Naive thymus-derived CD4-positive, alpha-beta T cell (primary cell): ENCODE measurements at regions not wholly inside any gene's neighbourhood (a gene's known extent, or its start where the extent isn't known, plus 50 kb on each side); places are given as distances from the start of the nearest gene placed in this dataset.
"Not testable (repeated sequence)": the region's sequence is repeated elsewhere in the genome, so short reads cannot be mapped to it uniquely, and the experiment has no call there.

Source experiments
- ATAC-seq: fragments of 150-1000 bp; cut with Tn5 transposase; 2 replicates; pipeline ENCODE4 v1.10.0; 2021; ENCODE audit warnings: mild to moderate bottlenecking, moderate library complexity
- CTCF ChIA-PET: fragments of 350-600 bp; sonication (Branson Sonifier 250); formaldehyde crosslinking; loops from one replicate; lab custom pipeline; 2021; ENCODE audit warnings: antibody characterized with exemption; lab: Charles Lee
- POLR2A ChIA-PET: fragments of 350-600 bp; sonication (Branson Sonifier 250); formaldehyde crosslinking; loops from one replicate; lab custom pipeline; 2021; ENCODE audit warnings: antibody characterized with exemption, inconsistent platforms; lab: Charles Lee
- DNase-seq, 9 donors: peaks; one replicate each; pipeline versions ENCODE4 v3.0.0 to v3.0.0-alpha.2; 2020 to 2022; ENCODE audit warnings: mixed read lengths in 1 of 9
- H3K27ac ChIP-seq: one replicate; pipeline ENCODE4 v1.7.0; 2013; ENCODE audit warnings: mild to moderate bottlenecking, low read depth, low read length, moderate library complexity
- H3K27me3 ChIP-seq, 2 donors: one replicate each; pipeline ENCODE4 v1.7.0; 2013; ENCODE audit warnings: low read length in 2 of 2, mild to moderate bottlenecking in 2 of 2, moderate library complexity in 2 of 2; ENCODE audit not compliant: control insufficient read depth in 2 of 2, insufficient read depth in 2 of 2
- H3K36me3 ChIP-seq, 3 experiments: 1 replicate in 2 of 3; 2 replicates in 1 of 3; pipeline ENCODE4 v1.7.0; 2013; ENCODE audit warnings: low read length in 3 of 3, mild to moderate bottlenecking in 3 of 3, moderate library complexity in 1 of 3; ENCODE audit not compliant: insufficient read depth in 3 of 3, control insufficient read depth in 2 of 3
- H3K4me1 ChIP-seq, 2 donors: one replicate each; pipeline ENCODE4 v1.7.0; 2013; ENCODE audit warnings: low read length in 2 of 2, mild to moderate bottlenecking in 2 of 2, moderate library complexity in 1 of 2; ENCODE audit not compliant: control insufficient read depth in 2 of 2, insufficient read depth in 2 of 2
- H3K4me3 ChIP-seq: 2 replicates; pipeline ENCODE4 v1.7.0; 2013; ENCODE audit warnings: mild to moderate bottlenecking, low read length
- H3K9me3 ChIP-seq, 3 experiments: 1 replicate in 2 of 3; 2 replicates in 1 of 3; pipeline ENCODE4 v1.7.0; 2013; ENCODE audit warnings: low read length in 3 of 3; ENCODE audit not compliant: control insufficient read depth in 2 of 3
- H3K27ac Mint-ChIP-seq, 9 donors: one replicate each; pipeline ENCODE4 v1.8.0; 2020 to 2022; ENCODE audit warnings: mixed read lengths in 9 of 9, mild to moderate bottlenecking in 8 of 9, moderate library complexity in 5 of 9, inconsistent platforms in 2 of 9
- H3K27me3 Mint-ChIP-seq, 5 donors: one replicate each; pipeline ENCODE4 v1.8.0; 2021 to 2022; ENCODE audit warnings: mixed read lengths in 5 of 5, mild to moderate bottlenecking in 1 of 5
- H3K36me3 Mint-ChIP-seq, 5 donors: one replicate each; pipeline ENCODE4 v1.8.0; 2020 to 2022; ENCODE audit warnings: mixed read lengths in 5 of 5, mild to moderate bottlenecking in 3 of 5, inconsistent platforms in 1 of 5
- H3K4me1 Mint-ChIP-seq, 7 donors: one replicate each; pipeline ENCODE4 v1.8.0; 2020 to 2022; ENCODE audit warnings: mixed read lengths in 7 of 7, mild to moderate bottlenecking in 3 of 7, inconsistent platforms in 1 of 7
- H3K4me3 Mint-ChIP-seq, 10 donors: one replicate each; pipeline ENCODE4 v1.8.0; 2020 to 2022; ENCODE audit warnings: mild to moderate bottlenecking in 10 of 10, mixed read lengths in 10 of 10, moderate library complexity in 6 of 10, inconsistent platforms in 2 of 10
- H3K9me3 Mint-ChIP-seq, 11 donors: one replicate each; pipeline ENCODE4 v1.8.0; 2020 to 2022; ENCODE audit warnings: mixed read lengths in 11 of 11, mild to moderate bottlenecking in 4 of 11, inconsistent platforms in 1 of 11, moderate library complexity in 1 of 11
- intact Hi-C, 2 donors: fragments of 100-400 bp; cut with micrococcal nuclease; formaldehyde crosslinking; loops; one replicate each; pipeline ENCODE4 v1.15.1; 2023

DNA sequence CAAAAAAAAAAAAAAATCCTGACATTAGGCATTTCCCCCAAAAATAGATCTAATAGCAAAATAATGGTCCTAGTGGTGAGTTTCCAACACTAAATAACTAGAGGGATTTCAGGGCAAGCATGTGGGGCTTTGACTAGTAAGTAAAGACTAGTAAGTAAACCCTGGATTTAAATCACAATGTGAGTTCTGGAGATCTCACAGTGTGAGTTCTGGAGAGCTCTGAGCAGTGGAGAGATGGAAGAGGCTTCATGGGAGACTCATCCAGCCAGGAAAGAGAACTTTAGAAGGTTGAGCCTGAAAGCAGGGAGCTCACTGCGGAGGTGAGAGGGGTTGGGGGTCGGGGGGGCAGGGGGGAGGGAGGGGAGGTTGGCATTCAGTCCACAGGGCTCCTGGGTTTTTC lies 373.4 kb downstream of the SPATA31A1 start:
- H3K9me3 Mint-ChIP-seq, H3K27ac Mint-ChIP-seq, H3K36me3 ChIP-seq, H3K27me3 Mint-ChIP-seq, DNase-seq, H3K36me3 Mint-ChIP-seq, intact Hi-C loops, H3K4me3 Mint-ChIP-seq, H3K27me3 ChIP-seq, POLR2A ChIA-PET, H3K27ac ChIP-seq, ATAC-seq, H3K9me3 ChIP-seq, H3K4me1 ChIP-seq, H3K4me1 Mint-ChIP-seq, CTCF ChIA-PET, H3K4me3 ChIP-seq: not testable (repeated sequence)

DNA sequence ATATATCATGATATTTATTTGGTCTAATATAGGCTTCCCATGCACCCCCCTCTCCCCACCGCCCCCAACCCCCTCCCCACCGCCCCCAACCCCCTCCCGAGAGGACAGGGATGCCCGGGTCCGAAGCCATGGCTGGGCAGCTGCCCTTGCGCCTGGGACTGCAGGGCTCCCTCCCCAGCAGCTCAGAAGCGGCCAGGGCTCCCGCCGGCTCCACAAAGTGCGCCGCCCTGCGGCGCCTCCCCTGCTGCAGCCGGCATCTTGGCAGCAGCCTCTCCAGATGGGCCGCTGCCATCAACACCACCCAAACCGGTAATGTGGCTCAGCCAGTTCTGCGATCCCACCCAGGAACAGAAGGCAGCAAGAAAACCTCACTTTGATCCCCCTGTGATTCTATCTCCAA lies 389.4 kb downstream of the SPATA31A1 start:
- intact Hi-C loops, H3K27me3 Mint-ChIP-seq, CTCF ChIA-PET: not testable (repeated sequence)

DNA sequence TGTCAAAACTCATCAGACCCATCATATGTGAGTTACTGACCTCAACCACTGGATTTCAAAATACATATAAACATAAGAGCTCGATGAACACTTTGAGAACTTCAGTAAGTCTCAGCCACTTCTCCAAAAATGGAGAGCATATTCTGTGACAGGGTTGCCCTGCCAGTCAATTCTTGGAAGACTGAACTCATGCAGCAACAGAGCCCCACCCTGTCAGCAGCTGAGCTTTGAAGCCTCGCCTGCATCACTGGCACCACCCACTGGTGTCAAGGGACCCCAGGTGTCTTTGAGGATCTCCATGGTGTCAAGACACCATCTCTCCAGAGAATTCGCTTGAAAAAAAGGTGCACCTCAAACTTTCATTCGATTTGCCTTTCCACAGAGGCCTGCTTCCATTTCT lies 420.1 kb downstream of the SPATA31A1 start:
- H3K9me3 ChIP-seq, intact Hi-C loops, H3K4me3 Mint-ChIP-seq, H3K36me3 ChIP-seq, H3K9me3 Mint-ChIP-seq, H3K4me3 ChIP-seq, CTCF ChIA-PET, H3K4me1 Mint-ChIP-seq, ATAC-seq, H3K27me3 Mint-ChIP-seq, H3K4me1 ChIP-seq, H3K27ac Mint-ChIP-seq, DNase-seq, H3K27me3 ChIP-seq, POLR2A ChIA-PET, H3K36me3 Mint-ChIP-seq, H3K27ac ChIP-seq: not testable (repeated sequence)

More for the DNA sequence above, 389.4 kb downstream of the SPATA31A1 start:
- H3K36me3 Mint-ChIP-seq, H3K4me3 Mint-ChIP-seq, H3K9me3 ChIP-seq, ATAC-seq, H3K27me3 ChIP-seq, H3K27ac Mint-ChIP-seq, H3K27ac ChIP-seq, H3K9me3 Mint-ChIP-seq, H3K4me1 ChIP-seq, H3K4me3 ChIP-seq, H3K4me1 Mint-ChIP-seq, DNase-seq, POLR2A ChIA-PET, H3K36me3 ChIP-seq: not testable (repeated sequence)

DNA sequence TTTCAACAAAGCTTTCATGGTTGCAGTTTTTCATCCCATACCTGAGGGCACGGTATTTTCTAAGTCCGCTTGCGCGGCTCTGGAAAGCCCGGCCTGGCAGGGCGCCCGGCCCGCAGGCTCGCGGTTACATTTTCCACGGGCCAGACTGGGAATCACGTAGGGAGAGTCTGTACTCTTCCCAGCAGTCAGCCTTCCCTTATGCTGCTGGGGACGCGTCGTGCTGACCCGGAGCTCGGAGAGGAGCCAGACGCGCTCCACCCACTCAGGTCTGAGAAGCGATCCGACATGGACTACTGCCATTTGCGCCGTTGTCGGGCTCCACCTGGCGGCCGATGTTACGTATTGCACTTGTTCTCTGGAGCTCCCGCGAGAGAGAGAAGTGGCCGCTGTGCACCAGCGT lies 435.9 kb downstream of the SPATA31A1 start:
- H3K9me3 ChIP-seq, H3K4me1 ChIP-seq, H3K36me3 ChIP-seq, H3K27me3 Mint-ChIP-seq, H3K36me3 Mint-ChIP-seq, CTCF ChIA-PET, H3K4me1 Mint-ChIP-seq, H3K4me3 Mint-ChIP-seq, intact Hi-C loops, H3K9me3 Mint-ChIP-seq, H3K27ac Mint-ChIP-seq, H3K27me3 ChIP-seq, H3K27ac ChIP-seq, H3K4me3 ChIP-seq, POLR2A ChIA-PET: not testable (repeated sequence)
- ATAC-seq (peak; percentile 100), DNase-seq (peak in 8 of 9 donors; percentile 28 to 64 (median 48))

DNA sequence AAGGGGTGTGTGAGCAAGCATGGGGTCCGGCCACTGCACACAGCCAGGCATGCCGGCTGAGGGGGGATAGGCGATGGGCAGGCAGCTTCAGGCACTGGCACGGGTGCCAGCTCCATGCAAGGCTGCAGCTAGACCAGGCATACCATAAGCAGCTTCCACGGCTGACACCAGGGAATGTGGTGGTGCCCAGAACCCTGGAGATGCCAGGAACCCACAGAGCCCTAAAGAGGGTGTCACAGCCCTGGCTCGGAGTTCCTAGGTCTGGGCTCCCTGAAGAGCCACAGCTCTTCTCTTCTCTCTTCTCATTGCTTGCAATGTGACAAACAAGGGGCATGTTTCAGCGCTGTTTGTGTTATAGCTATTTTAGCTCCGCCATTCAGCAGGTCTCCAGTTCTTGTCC lies 442.5 kb downstream of the SPATA31A1 start:
- POLR2A ChIA-PET, DNase-seq, ATAC-seq, H3K9me3 Mint-ChIP-seq, H3K27me3 Mint-ChIP-seq, H3K27ac Mint-ChIP-seq, CTCF ChIA-PET, H3K27me3 ChIP-seq, H3K9me3 ChIP-seq, H3K4me3 Mint-ChIP-seq, H3K4me1 ChIP-seq, H3K4me3 ChIP-seq, H3K36me3 Mint-ChIP-seq, H3K4me1 Mint-ChIP-seq, H3K27ac ChIP-seq, H3K36me3 ChIP-seq, intact Hi-C loops: not testable (repeated sequence)

DNA sequence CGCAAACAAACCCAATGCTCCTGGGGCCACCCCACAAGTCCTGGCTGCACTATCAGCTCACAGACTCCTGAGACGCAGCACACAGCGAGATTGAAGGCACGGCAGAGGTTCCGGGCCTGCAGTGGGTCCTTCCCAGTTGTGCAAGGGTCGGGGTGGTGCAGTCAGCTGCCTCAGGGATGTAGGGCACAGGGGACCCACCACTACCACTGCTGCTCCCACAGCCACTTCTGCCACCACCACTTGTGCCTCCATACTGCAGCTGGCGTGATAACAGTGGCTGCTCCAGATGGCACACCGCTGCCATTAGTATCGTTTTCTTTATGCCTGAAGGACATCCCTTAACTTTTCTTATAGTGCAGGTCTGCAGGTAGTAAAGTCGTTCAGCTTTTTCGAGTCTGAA lies 443.8 kb downstream of the SPATA31A1 start:
- H3K4me3 ChIP-seq, H3K36me3 Mint-ChIP-seq, H3K27me3 ChIP-seq, H3K27ac ChIP-seq, H3K27me3 Mint-ChIP-seq, intact Hi-C loops, DNase-seq, H3K27ac Mint-ChIP-seq, H3K36me3 ChIP-seq, H3K9me3 Mint-ChIP-seq, ATAC-seq, H3K4me3 Mint-ChIP-seq, POLR2A ChIA-PET, H3K9me3 ChIP-seq, H3K4me1 Mint-ChIP-seq, CTCF ChIA-PET, H3K4me1 ChIP-seq: not testable (repeated sequence)

DNA sequence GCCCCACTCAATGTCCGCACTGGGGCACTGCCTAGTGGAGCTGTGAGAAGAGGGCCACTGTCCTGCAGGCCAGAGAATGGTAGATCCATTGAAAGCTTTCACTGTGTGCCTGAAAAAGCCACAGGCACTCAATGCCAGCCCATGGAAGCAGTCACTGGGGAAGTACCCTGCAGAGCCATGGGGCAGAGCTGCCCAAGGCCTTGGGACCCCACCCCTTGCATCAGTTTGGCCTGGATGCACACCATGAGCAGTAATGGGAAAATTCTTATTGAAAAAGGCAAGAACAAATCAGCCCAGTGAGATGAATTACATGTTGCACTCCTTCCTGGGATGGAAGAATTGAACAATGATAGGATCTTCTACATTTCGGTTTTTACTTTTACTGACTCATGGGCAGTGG lies 447.1 kb downstream of the SPATA31A1 start:
- H3K27ac Mint-ChIP-seq, H3K4me1 ChIP-seq, DNase-seq, H3K9me3 Mint-ChIP-seq, H3K4me3 Mint-ChIP-seq, H3K27me3 Mint-ChIP-seq, POLR2A ChIA-PET, H3K27me3 ChIP-seq, H3K4me3 ChIP-seq, H3K36me3 Mint-ChIP-seq, ATAC-seq, intact Hi-C loops, H3K9me3 ChIP-seq, CTCF ChIA-PET, H3K27ac ChIP-seq, H3K36me3 ChIP-seq, H3K4me1 Mint-ChIP-seq: not testable (repeated sequence)
